Caco-2 (cell line): ENCODE measurements at regions not wholly inside any gene's neighbourhood (a gene's known extent, or its start where the extent isn't known, plus 50 kb on each side); places are given as distances from the start of the nearest gene placed in this dataset.

Experiments
- BruUV-seq: library from RNA; stranded (reverse); fragments of 400-500 nt; replicated peaks from 2 replicates; lab custom pipeline; 2021; lab: Mats Ljungman, UMichigan
- CTCF ChIA-PET: fragments of 300-600 bp; sonication (Branson Sonifier 250); formaldehyde crosslinking; loops from one replicate; lab custom pipeline; 2022; ENCODE audit warnings: antibody characterized with exemption; lab: Charles Lee
- POLR2A ChIA-PET: fragments of 300-600 bp; sonication (Branson Sonifier 250); formaldehyde crosslinking; loops from one replicate; lab custom pipeline; 2022; ENCODE audit warnings: antibody characterized with exemption; lab: Charles Lee
- DNase-seq, 2 experiments: peaks; one replicate each; pipeline versions ENCODE4 v3.0.0 to v3.0.0-alpha.2; 2020 to 2022
- H3K27me3 ChIP-seq: replicated peaks from 2 replicates; pipeline ENCODE4 v1.6.0; 2011; ENCODE audit warnings: low read length; ENCODE audit not compliant: control insufficient read depth, insufficient read depth
- H3K36me3 ChIP-seq: 2 replicates; pipeline ENCODE4 v1.5.1; 2011; ENCODE audit warnings: low read length; ENCODE audit not compliant: control insufficient read depth, insufficient read depth
- H3K4me1 ChIP-seq: fragments of 250-450 bp; sonication (Bioruptor Pico); 2 replicates; pipeline ENCODE4 v1.5.1; 2020; ENCODE audit warnings: mild to moderate bottlenecking
- H3K4me3 ChIP-seq: 2 replicates; pipeline ENCODE4 v1.5.1; 2011; ENCODE audit warnings: low read depth, mild to moderate bottlenecking, control low read depth, low read length
- H3K9me3 ChIP-seq: fragments of 250-450 bp; sonication (Bioruptor Pico); 2 replicates; pipeline ENCODE4 v1.5.1; 2020; ENCODE audit warnings: mild to moderate bottlenecking, moderate library complexity
- H3K27ac Mint-ChIP-seq: one replicate; pipeline ENCODE4 v1.8.0; 2022; ENCODE audit warnings: mixed read lengths; ENCODE audit not compliant: unreplicated experiment
- H3K27me3 Mint-ChIP-seq: one replicate; pipeline ENCODE4 v1.8.0; 2022; ENCODE audit warnings: mixed read lengths; ENCODE audit not compliant: insufficient read depth, unreplicated experiment
- H3K36me3 Mint-ChIP-seq: one replicate; pipeline ENCODE4 v1.8.0; 2022; ENCODE audit warnings: mild to moderate bottlenecking, mixed read lengths; ENCODE audit not compliant: insufficient read depth, unreplicated experiment
- H3K4me1 Mint-ChIP-seq: one replicate; pipeline ENCODE4 v1.8.0; 2022; ENCODE audit warnings: low read depth, mixed read lengths; ENCODE audit not compliant: unreplicated experiment
- H3K4me3 Mint-ChIP-seq: one replicate; pipeline ENCODE4 v1.8.0; 2022; ENCODE audit warnings: mild to moderate bottlenecking, moderate library complexity, mixed read lengths; ENCODE audit not compliant: unreplicated experiment
- H3K9me3 Mint-ChIP-seq: one replicate; pipeline ENCODE4 v1.8.0; 2022; ENCODE audit warnings: mixed read lengths; ENCODE audit not compliant: unreplicated experiment
- intact Hi-C: fragments of 100-400 bp; cut with micrococcal nuclease; formaldehyde crosslinking; loops from one replicate; pipeline ENCODE4 v1.10.0; 2022; ENCODE audit not compliant: unreplicated experiment
- TF ChIP-seq, protein P1 (sequence below), 2 experiments: fragments of 200-600 bp in 1 of 2; IDR thresholded peaks; 1 replicate in 1 of 2; 2 replicates in 1 of 2; pipeline versions ENCODE4 v1.5.1 to v1.8.0; 2011 to 2022; ENCODE audit warnings: antibody characterized with exemption in 1 of 2, control low read depth in 1 of 2, inconsistent platforms in 1 of 2, low read depth in 1 of 2, low read length in 1 of 2, mild to moderate bottlenecking in 1 of 2, moderate library complexity in 1 of 2; ENCODE audit not compliant: insufficient read depth in 1 of 2, severe bottlenecking in 1 of 2, unreplicated experiment in 1 of 2

DNA sequence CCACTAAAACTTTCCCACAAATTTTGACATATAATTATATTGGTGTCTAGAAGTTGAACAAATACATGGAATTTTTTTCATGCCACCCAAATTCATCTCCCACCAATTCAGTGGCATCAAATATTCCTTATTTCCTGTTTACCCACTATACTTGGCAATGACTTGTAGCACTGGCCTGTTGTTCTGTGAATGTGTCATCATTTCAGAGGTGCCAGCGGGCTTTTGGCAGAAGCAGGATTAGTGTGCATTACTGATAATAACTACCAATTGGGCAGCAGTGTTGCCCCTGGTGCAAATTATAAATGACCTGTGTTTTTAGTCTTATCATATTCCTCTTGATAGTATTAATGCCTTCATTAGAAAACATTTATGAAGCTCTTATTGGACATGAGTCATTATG lies 121.3 kb downstream of the TFAP2B start:
- DNase-seq, result no peak
- TF ChIP-seq, protein P1, sequence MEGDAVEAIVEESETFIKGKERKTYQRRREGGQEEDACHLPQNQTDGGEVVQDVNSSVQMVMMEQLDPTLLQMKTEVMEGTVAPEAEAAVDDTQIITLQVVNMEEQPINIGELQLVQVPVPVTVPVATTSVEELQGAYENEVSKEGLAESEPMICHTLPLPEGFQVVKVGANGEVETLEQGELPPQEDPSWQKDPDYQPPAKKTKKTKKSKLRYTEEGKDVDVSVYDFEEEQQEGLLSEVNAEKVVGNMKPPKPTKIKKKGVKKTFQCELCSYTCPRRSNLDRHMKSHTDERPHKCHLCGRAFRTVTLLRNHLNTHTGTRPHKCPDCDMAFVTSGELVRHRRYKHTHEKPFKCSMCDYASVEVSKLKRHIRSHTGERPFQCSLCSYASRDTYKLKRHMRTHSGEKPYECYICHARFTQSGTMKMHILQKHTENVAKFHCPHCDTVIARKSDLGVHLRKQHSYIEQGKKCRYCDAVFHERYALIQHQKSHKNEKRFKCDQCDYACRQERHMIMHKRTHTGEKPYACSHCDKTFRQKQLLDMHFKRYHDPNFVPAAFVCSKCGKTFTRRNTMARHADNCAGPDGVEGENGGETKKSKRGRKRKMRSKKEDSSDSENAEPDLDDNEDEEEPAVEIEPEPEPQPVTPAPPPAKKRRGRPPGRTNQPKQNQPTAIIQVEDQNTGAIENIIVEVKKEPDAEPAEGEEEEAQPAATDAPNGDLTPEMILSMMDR (IDR thresholded peaks at IDR 0.05; ENCODE audit: insufficient read depth in 1 of 2, low read depth in 1 of 2, low read length in 1 of 2, severe bottlenecking in 1 of 2, unreplicated experiment in 1 of 2), result no peak
- Histone ChIP-seq H3K36me3 (no peaks in the 10 kb centered on the region), H3K27me3 (no peaks in the 10 kb centered on the region), H3K4me3 (no peak overlapping the region), H3K4me1 (no peaks in the 10 kb centered on the region), H3K9me3 (no peaks in the 10 kb centered on the region)
- ChIA-PET POLR2A (no interaction called here), CTCF (no interaction called here)
- Mint-ChIP-seq H3K27me3 (peaks cover 3% of the 10 kb centered on the region), H3K36me3 (no peaks in the 10 kb centered on the region), H3K4me3 (no peak overlapping the region), H3K9me3 (no peaks in the 10 kb centered on the region), H3K4me1 (no peaks in the 10 kb centered on the region), H3K27ac (no peak overlapping the region)
- no TSS peak for BruUV-seq
- intact Hi-C loops, result no loop called here

DNA sequence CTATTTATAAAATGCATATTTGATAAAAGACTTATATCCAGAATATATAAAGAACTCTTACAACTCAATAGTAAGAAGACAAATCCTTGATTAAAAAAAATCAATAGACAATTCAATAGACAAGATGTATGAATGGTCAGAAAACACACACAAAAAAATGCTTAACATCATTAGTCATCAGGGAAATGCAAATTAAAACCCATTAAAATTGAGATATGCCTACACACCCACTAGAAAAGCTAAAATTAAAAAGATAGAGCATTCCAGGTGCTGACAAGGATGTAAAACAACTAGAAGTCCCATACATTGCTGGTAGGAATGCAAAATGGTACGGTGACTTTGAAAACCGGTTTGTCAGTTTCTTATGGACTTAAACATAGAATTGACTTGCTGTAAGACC lies 127.1 kb downstream of the TFAP2B start:
- peaks cover 2% of the 10 kb centered on the region for H3K27me3 Mint-ChIP-seq
- H3K9me3 Mint-ChIP-seq, result no peaks in the 10 kb centered on the region
- TF ChIP-seq, protein P1 (IDR thresholded peaks at IDR 0.05; ENCODE audit: insufficient read depth in 1 of 2, low read depth in 1 of 2, low read length in 1 of 2, severe bottlenecking in 1 of 2, unreplicated experiment in 1 of 2), result no peak
- H3K27ac Mint-ChIP-seq, result no peak overlapping the region
- CTCF ChIA-PET, result no interaction called here
- H3K4me3 ChIP-seq, result no peak overlapping the region
- BruUV-seq, result no TSS peak
- H3K4me1 Mint-ChIP-seq, result no peaks in the 10 kb centered on the region
- POLR2A ChIA-PET, result no interaction called here
- H3K4me1 ChIP-seq, result no peaks in the 10 kb centered on the region
- intact Hi-C loops, result no loop called here
- no peaks in the 10 kb centered on the region for H3K36me3 ChIP-seq
- no peak for DNase-seq
- H3K9me3 ChIP-seq, result no peaks in the 10 kb centered on the region
- no peaks in the 10 kb centered on the region for H3K36me3 Mint-ChIP-seq
- no peak overlapping the region for H3K4me3 Mint-ChIP-seq
- no peaks in the 10 kb centered on the region for H3K27me3 ChIP-seq

DNA sequence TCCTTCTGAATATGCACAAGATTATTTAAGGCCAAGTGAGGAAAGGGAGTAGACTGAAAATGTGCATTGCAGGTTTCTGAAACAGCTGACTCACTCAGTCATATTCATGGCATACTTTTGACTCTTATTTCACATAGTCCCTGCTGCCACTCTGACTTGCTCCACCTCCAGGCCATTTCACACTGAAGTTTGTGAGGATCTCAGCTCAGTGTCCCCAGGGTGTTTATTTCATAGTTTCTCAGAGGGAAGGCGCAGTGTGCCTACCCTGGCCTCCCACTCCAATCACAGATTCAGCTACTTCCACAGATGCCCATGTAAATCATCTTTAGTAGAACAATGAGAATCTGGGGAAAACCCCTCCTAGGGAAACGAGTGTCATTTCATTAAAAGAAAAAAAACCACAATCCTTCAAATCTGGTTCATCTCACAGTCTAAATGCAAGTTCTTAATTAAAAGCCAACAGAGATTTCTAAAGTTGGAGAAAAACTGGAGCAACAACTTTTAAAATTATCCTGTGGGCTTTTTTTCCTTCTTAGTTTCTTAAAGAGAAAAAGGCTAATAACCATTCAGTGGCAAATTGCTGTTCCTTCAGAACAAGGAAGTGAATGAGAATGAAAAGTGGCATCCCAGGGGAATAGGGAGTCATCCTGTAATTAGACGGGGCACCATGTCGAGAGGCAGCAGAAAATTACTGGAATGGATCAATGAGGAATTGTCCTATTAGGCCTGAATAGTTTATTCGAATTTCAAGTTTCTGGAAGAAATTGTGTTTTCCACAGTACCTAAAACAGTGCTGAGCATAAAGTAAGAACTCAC lies 133.6 kb downstream of the TFAP2B start:
- Histone ChIP-seq H3K27me3 (no peaks in the 10 kb centered on the region), H3K9me3 (no peaks in the 10 kb centered on the region), H3K4me3 (no peak overlapping the region), H3K4me1 (no peaks in the 10 kb centered on the region), H3K36me3 (no peaks in the 10 kb centered on the region)
- intact Hi-C loops, result no loop called here
- no TSS peak for BruUV-seq
- ChIA-PET CTCF (no interaction called here), POLR2A (no interaction called here)
- TF ChIP-seq, protein P1 (IDR thresholded peaks at IDR 0.05; ENCODE audit: insufficient read depth in 1 of 2, low read depth in 1 of 2, low read length in 1 of 2, severe bottlenecking in 1 of 2, unreplicated experiment in 1 of 2), result no peak
- no peaks in the 10 kb centered on the region for H3K9me3 Mint-ChIP-seq
- H3K4me1 Mint-ChIP-seq, result no peaks in the 10 kb centered on the region
- H3K27me3 Mint-ChIP-seq, result no peaks in the 10 kb centered on the region
- no peak overlapping the region for H3K27ac Mint-ChIP-seq
- H3K4me3 Mint-ChIP-seq, result no peak overlapping the region
- H3K36me3 Mint-ChIP-seq, result no peaks in the 10 kb centered on the region
- DNase-seq, result no peak
